Activated CD4-positive, CD25-positive, alpha-beta regulatory T cell (primary cell): ENCODE measurements at regions not wholly inside any gene's neighbourhood (a gene's known extent, or its start where the extent isn't known, plus 50 kb on each side); places are given as distances from the start of the nearest gene placed in this dataset.

Source experiments
- DNase-seq, 4 experiments: peaks; one replicate each; lab custom pipeline; 2025; lab: John Stamatoyannopoulos, UW

- no peak for DNase-seq
Observed at GRCh38 chr16:86910161-86910769, 331.9 kb downstream of the FOXL1 start.

GRCh38 chr16:86911437-86911958 lies 333.1 kb downstream of the FOXL1 start:
- no peak for DNase-seq

GRCh38 chr16:86913886-86914285 lies 335.5 kb downstream of the FOXL1 start:
- no peak for DNase-seq

GRCh38 chr16:86914876-86915717 lies 336.7 kb downstream of the FOXL1 start:
- DNase-seq, result no peak

- no peak for DNase-seq
Observed at GRCh38 chr16:86917471-86918365, 339.4 kb downstream of the FOXL1 start.

GRCh38 chr16:86918637-86919036 lies 340.3 kb downstream of the FOXL1 start:
- DNase-seq, result no peak

- DNase-seq, result no peak
Observed at GRCh38 chr16:86919078-86919477, 340.7 kb downstream of the FOXL1 start.

- DNase-seq, result no peak
Observed at GRCh38 chr16:86919578-86920305, 341.4 kb downstream of the FOXL1 start.

GRCh38 chr16:86921289-86921688 lies 342.9 kb downstream of the FOXL1 start:
- no peak for DNase-seq

- no peak for DNase-seq
Observed at GRCh38 chr16:86922311-86922710, 344.0 kb downstream of the FOXL1 start.

GRCh38 chr16:86923656-86924055 lies 345.3 kb downstream of the FOXL1 start:
- no peak for DNase-seq

GRCh38 chr16:86924537-86924936 lies 346.2 kb downstream of the FOXL1 start:
- no peak for DNase-seq

GRCh38 chr16:86925067-86925791 lies 346.9 kb downstream of the FOXL1 start:
- DNase-seq, result no peak

GRCh38 chr16:86926181-86927094 lies 348.1 kb downstream of the FOXL1 start:
- no peak for DNase-seq

GRCh38 chr16:86927699-86928098 lies 349.4 kb downstream of the FOXL1 start:
- no peak for DNase-seq

GRCh38 chr16:86928523-86929011 lies 350.2 kb downstream of the FOXL1 start:
- no peak for DNase-seq

- no peak for DNase-seq
Observed at GRCh38 chr16:86929057-86929871, 350.9 kb downstream of the FOXL1 start.

- DNase-seq, result no peak
Observed at GRCh38 chr16:86930001-86930400, 351.7 kb downstream of the FOXL1 start.
